Transverse colon (tissue), 4 donors: ENCODE measurements at regions not wholly inside any gene's neighbourhood (a gene's known extent, or its start where the extent isn't known, plus 50 kb on each side); places are given as distances from the start of the nearest gene placed in this dataset.

Experiments
- DNase-seq: peaks from one replicate; pipeline ENCODE4 v3.0.0-alpha.2; 2019
- H3K27ac ChIP-seq, 4 donors: fragments of 200-600 bp; sonication (generic); 2 replicates each; pipeline ENCODE4 v1.5.1; 2016 to 2018; ENCODE audit warnings: inconsistent platforms in 4 of 4
- H3K27me3 ChIP-seq: fragments of 200-600 bp; sonication (generic); 2 replicates; pipeline ENCODE4 v1.5.1; 2017; ENCODE audit warnings: inconsistent platforms
- H3K36me3 ChIP-seq, 4 donors: fragments of 200-600 bp; sonication (generic); 2 replicates each; pipeline ENCODE4 v1.5.1; 2017 to 2019; ENCODE audit warnings: inconsistent platforms in 4 of 4
- H3K4me1 ChIP-seq, 4 donors: fragments of 200-600 bp; sonication (generic); 2 replicates each; pipeline ENCODE4 v1.5.1; 2017 to 2020; ENCODE audit warnings: inconsistent platforms in 4 of 4
- H3K4me3 ChIP-seq, 4 donors: fragments of 200-600 bp; sonication (generic); 1 replicate in 1 of 4; 2 replicates in 3 of 4; pipeline versions ENCODE4 v1.5.1 to v1.6.1; 2017 to 2019; ENCODE audit warnings: inconsistent platforms in 4 of 4
- H3K9me3 ChIP-seq, 2 donors: fragments of 200-600 bp; sonication (generic); 2 replicates each; pipeline ENCODE4 v1.5.1; 2017 to 2019; ENCODE audit warnings: inconsistent platforms in 2 of 2
- EP300 ChIP-seq: sonication (generic); formaldehyde crosslinking; IDR thresholded peaks from one replicate; pipeline ENCODE4 v1.6.1; 2017; ENCODE audit warnings: antibody characterized with exemption, low read depth
- POLR2A ChIP-seq: fragments of 450-650 bp; IDR thresholded peaks from one replicate; pipeline ENCODE4 v1.6.1; 2016; ENCODE audit warnings: antibody characterized with exemption, mild to moderate bottlenecking, moderate library complexity
- POLR2AphosphoS5 ChIP-seq, 3 donors: sonication (generic); formaldehyde crosslinking; IDR thresholded peaks; one replicate each; pipeline ENCODE4 v1.6.1; 2016; ENCODE audit warnings: antibody characterized with exemption in 3 of 3
- WGBS, 2 donors: methylation state at CpG; one replicate each; pipeline ENCODE4 v1.1.5; 2018; ENCODE audit warnings: low coverage in 1 of 2; 5-methylcytosine and 5-hydroxymethylcytosine counted together
- in situ Hi-C, 4 donors: fragments of 200-750 bp; cut with MboI; loops; one replicate each; pipeline versions ENCODE4 v1.15.0 to v1.15.1; 2017; ENCODE audit warnings: low sequenced_read_pairs in 3 of 4, low pct_ligation_motif_present in 1 of 4, low pct_unique_long_range_greater_than_20kb in 1 of 4
- intact Hi-C: fragments of 100-400 bp; cut with DNase I; formaldehyde crosslinking; loops from one replicate; pipeline ENCODE4 v1.15.1; 2023; ENCODE audit warnings: low total_unique reads
- TF ChIP-seq, protein P1 (sequence below), 5 experiments: fragments of 200-600 bp in 3 of 5; fragments of 450-650 bp in 2 of 5; sonication (generic) in 3 of 5; IDR thresholded peaks; 1 replicate in 2 of 5; 2 replicates in 3 of 5; pipeline ENCODE4 v1.5.1; 2016 to 2017; ENCODE audit warnings: antibody characterized with exemption in 5 of 5, inconsistent platforms in 3 of 5, mild to moderate bottlenecking in 2 of 5, moderate library complexity in 1 of 5

DNA sequence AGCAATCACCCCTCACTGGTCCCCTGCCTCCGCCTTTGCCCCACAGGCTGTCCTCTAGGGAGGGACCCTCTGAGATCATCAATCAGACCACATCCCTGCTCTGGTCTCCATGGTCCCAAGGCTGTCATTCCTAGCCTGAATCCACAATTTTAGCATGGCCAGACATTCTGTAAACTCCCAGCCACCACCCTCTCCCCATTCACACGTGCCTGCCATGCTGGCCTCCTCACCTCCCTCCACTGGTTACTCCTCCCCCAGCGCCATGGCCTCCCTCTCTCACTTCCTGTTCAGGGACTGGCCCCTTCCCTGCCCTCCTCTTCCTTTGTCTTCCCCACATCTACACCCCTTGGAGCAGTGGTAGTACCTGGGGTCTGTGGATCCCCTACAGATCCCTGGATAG lies 150.7 kb upstream of the MLN start:
- Histone ChIP-seq H3K27ac (no peak overlapping the region), H3K27me3 (no peaks in the 10 kb centered on the region), H3K9me3 (no peaks in the 10 kb centered on the region), H3K36me3 (no peaks in the 10 kb centered on the region), H3K4me3 (no peak overlapping the region), H3K4me1 (no peaks in the 10 kb centered on the region)
- no peak for DNase-seq
- 65% methylated on average over 3 of the region's 3 CpGs; no CpG with 5 or more reads in 1 of the 2 donors for WGBS, 2 donors
- intact Hi-C loops: no loop called here
- in situ Hi-C loops: no loop called here
- TF ChIP-seq, protein P1, sequence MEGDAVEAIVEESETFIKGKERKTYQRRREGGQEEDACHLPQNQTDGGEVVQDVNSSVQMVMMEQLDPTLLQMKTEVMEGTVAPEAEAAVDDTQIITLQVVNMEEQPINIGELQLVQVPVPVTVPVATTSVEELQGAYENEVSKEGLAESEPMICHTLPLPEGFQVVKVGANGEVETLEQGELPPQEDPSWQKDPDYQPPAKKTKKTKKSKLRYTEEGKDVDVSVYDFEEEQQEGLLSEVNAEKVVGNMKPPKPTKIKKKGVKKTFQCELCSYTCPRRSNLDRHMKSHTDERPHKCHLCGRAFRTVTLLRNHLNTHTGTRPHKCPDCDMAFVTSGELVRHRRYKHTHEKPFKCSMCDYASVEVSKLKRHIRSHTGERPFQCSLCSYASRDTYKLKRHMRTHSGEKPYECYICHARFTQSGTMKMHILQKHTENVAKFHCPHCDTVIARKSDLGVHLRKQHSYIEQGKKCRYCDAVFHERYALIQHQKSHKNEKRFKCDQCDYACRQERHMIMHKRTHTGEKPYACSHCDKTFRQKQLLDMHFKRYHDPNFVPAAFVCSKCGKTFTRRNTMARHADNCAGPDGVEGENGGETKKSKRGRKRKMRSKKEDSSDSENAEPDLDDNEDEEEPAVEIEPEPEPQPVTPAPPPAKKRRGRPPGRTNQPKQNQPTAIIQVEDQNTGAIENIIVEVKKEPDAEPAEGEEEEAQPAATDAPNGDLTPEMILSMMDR (IDR thresholded peaks at IDR 0.05): no peak
- TF ChIP-seq POLR2AphosphoS5 (IDR thresholded peaks at IDR 0.05): no peak
- TF ChIP-seq POLR2A: no peak
- no peak for TF ChIP-seq EP300

DNA sequence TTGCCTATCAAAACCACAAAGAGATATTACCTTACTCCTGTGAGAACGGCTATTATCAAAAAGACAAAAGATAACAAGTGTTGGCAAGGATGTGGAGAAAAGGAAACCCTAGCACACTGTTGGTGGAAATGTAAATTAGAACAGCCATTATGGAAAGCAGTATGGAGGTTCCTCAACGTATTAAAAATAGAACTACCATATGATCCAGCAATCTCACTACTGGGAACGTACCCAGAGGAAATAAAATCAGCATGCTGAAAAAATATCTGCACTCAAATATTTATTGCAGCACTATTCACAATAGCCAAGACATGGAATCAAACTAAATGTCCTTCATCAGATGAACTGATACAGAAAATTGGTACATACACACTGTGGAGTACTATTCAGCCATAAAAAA lies 149.4 kb upstream of the MLN start:
- Histone ChIP-seq H3K4me3 (no peak overlapping the region), H3K36me3 (no peaks in the 10 kb centered on the region), H3K9me3 (no peaks in the 10 kb centered on the region), H3K27me3 (no peaks in the 10 kb centered on the region), H3K4me1 (no peaks in the 10 kb centered on the region), H3K27ac (no peak overlapping the region)
- in situ Hi-C loops: no loop called here
- intact Hi-C loops: no loop called here
- TF ChIP-seq POLR2AphosphoS5 (IDR thresholded peaks at IDR 0.05) (no peak), POLR2A (no peak), EP300 (no peak)
- TF ChIP-seq, protein P1 (IDR thresholded peaks at IDR 0.05): no peak
- no peak for DNase-seq
- 36 to 84% methylated on average over 3 of the region's 3 CpGs for WGBS, 2 donors

GRCh38 chr6:33952016-33952415 lies 148.2 kb upstream of the MLN start:
- Histone ChIP-seq H3K9me3 (no peaks in the 10 kb centered on the region), H3K27ac (no peak overlapping the region), H3K36me3 (no peaks in the 10 kb centered on the region), H3K27me3 (no peaks in the 10 kb centered on the region), H3K4me1 (no peaks in the 10 kb centered on the region), H3K4me3 (no peak overlapping the region)
- WGBS, 2 donors: 77% methylated on average over 4 of the region's 4 CpGs; no CpG with 5 or more reads in 1 of the 2 donors
- intact Hi-C loops: no loop called here
- DNase-seq: no peak
- in situ Hi-C loops: no loop called here
- TF ChIP-seq EP300 (no peak), POLR2AphosphoS5 (IDR thresholded peaks at IDR 0.05) (no peak), POLR2A (no peak)
- TF ChIP-seq, protein P1 (IDR thresholded peaks at IDR 0.05): no peak

GRCh38 chr6:33950891-33951889 lies 147.4 kb upstream of the MLN start:
- no peak for DNase-seq
- intact Hi-C loops: no loop called here

More at GRCh38 chr6:33950891-33951889, 147.4 kb upstream of the MLN start:
- no peaks in the 10 kb centered on the region for H3K4me1 ChIP-seq
- WGBS, 2 donors: 80 to 100% methylated on average over 2 to 25 of the region's 25 CpGs
- H3K4me3 ChIP-seq: no peak overlapping the region
- H3K27me3 ChIP-seq: no peaks in the 10 kb centered on the region
- no peak for TF ChIP-seq POLR2AphosphoS5 (IDR thresholded peaks at IDR 0.05)
- TF ChIP-seq, protein P1 (IDR thresholded peaks at IDR 0.05): no peak
- no peak for TF ChIP-seq POLR2A
- no peak for TF ChIP-seq EP300
- no peak overlapping the region for H3K27ac ChIP-seq
- no peaks in the 10 kb centered on the region for H3K9me3 ChIP-seq
- no peaks in the 10 kb centered on the region for H3K36me3 ChIP-seq
- in situ Hi-C loops: no loop called here
